ENCODE measurements at regions not wholly inside any gene's neighbourhood (a gene's known extent, or its start where the extent isn't known, plus 50 kb on each side); places are given as distances from the start of the nearest gene placed in this dataset.

GRCh38 chr17:33508215-33508614 is 215.1 kb upstream of the ASIC2 start:
- TF ChIP-seq, protein P1, sequence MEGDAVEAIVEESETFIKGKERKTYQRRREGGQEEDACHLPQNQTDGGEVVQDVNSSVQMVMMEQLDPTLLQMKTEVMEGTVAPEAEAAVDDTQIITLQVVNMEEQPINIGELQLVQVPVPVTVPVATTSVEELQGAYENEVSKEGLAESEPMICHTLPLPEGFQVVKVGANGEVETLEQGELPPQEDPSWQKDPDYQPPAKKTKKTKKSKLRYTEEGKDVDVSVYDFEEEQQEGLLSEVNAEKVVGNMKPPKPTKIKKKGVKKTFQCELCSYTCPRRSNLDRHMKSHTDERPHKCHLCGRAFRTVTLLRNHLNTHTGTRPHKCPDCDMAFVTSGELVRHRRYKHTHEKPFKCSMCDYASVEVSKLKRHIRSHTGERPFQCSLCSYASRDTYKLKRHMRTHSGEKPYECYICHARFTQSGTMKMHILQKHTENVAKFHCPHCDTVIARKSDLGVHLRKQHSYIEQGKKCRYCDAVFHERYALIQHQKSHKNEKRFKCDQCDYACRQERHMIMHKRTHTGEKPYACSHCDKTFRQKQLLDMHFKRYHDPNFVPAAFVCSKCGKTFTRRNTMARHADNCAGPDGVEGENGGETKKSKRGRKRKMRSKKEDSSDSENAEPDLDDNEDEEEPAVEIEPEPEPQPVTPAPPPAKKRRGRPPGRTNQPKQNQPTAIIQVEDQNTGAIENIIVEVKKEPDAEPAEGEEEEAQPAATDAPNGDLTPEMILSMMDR (conservative IDR thresholded peaks at IDR 0.05; ENCODE audit: low read depth): no peak
- ChIA-PET CTCF (no interaction called here), POLR2A (ENCODE audit: low non-redundant PET) (no interaction called here)
- no peak for DNase-seq (ENCODE audit: low spot score)
- no peak overlapping the region for H3K27ac ChIP-seq

GRCh38 chr17:33509331-33509730 is 216.2 kb upstream of the ASIC2 start:
- H3K27ac ChIP-seq: no peak overlapping the region
- DNase-seq (ENCODE audit: low spot score): no peak
- TF ChIP-seq, protein P1 (conservative IDR thresholded peaks at IDR 0.05; ENCODE audit: low read depth): no peak
- CTCF ChIA-PET: no interaction called here
- POLR2A ChIA-PET (ENCODE audit: low non-redundant PET): no interaction called here

GRCh38 chr17:33511670-33512069 is 218.6 kb upstream of the ASIC2 start:
- CTCF ChIA-PET: interaction anchor here (0.5 kb wide), 1 partner anchor 83 kb away, joined by 3 read pairs; no protein-coding TSS in a partner anchor
- H3K27ac ChIP-seq: no peak overlapping the region
- DNase-seq (ENCODE audit: low spot score): no peak
- POLR2A ChIA-PET (ENCODE audit: low non-redundant PET): no interaction called here
- TF ChIP-seq, protein P1 (conservative IDR thresholded peaks at IDR 0.05; ENCODE audit: low read depth): no peak

DNA sequence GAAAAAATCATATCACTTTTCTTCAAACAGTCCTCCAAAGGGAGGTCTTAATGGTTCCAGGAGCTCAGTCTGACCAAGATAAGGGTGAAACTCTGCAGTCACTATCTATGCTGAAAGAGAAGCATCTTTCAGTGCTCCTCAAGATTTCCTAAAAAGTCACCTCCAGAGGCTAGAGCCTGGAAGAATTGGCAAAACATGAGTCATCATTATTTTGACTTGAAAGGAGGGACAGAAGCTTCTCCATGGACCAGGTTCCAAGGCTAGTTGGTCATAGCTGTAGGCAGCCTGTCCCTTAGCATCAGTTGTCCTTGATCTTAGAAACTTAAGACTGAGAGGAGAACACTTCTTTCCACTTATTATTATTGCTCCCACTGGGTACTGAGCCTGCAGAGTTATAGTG is 219.0 kb upstream of the ASIC2 start:
- DNase-seq (ENCODE audit: low spot score): no peak
- POLR2A ChIA-PET (ENCODE audit: low non-redundant PET): no interaction called here
- CTCF ChIA-PET: no interaction called here
- no peak overlapping the region for H3K27ac ChIP-seq
- TF ChIP-seq, protein P1 (conservative IDR thresholded peaks at IDR 0.05; ENCODE audit: low read depth): no peak

GRCh38 chr17:33513769-33514168 is 220.7 kb upstream of the ASIC2 start:
- ChIA-PET POLR2A (ENCODE audit: low non-redundant PET) (no interaction called here), CTCF (no interaction called here)
- DNase-seq (ENCODE audit: low spot score): no peak
- TF ChIP-seq, protein P1 (conservative IDR thresholded peaks at IDR 0.05; ENCODE audit: low read depth): no peak
- H3K27ac ChIP-seq: no peak overlapping the region

GRCh38 chr17:33514369-33514768 is 221.3 kb upstream of the ASIC2 start:
- no peak for DNase-seq (ENCODE audit: low spot score)
- CTCF ChIA-PET: interaction anchor here (0.7 kb wide), 1 partner anchor 656 kb away, joined by 4 read pairs; no protein-coding TSS in a partner anchor

More at GRCh38 chr17:33514369-33514768, 221.3 kb upstream of the ASIC2 start:
- no peak overlapping the region for H3K27ac ChIP-seq
- POLR2A ChIA-PET (ENCODE audit: low non-redundant PET): no interaction called here
- TF ChIP-seq, protein P1 (conservative IDR thresholded peaks at IDR 0.05; ENCODE audit: low read depth): no peak
